ENCODE measurements at regions not wholly inside any gene's neighbourhood (a gene's known extent, or its start where the extent isn't known, plus 50 kb on each side); places are given as distances from the start of the nearest gene placed in this dataset.

DNA sequence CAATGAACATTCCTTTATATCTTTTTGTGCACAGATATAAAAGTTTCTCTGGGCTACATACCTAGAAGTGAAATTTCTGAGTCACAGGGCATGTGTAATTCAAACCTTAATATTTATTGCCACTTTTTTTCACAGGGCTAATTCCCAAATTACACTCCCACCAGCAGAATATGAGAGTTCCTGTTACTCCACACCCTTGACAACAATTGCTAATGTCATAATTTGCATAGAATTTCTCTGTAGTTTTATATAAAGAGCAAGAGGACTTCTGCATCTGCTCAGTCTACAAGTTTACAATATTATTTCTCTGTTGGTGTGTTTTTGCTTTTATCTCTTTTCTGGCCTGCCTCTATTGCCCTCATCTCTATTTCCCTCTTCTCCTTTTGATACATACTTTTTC lies 518.5 kb downstream of the ZNF608 start:
- no peak overlapping the region for H3K4me2 ChIP-seq (ENCODE audit: insufficient read depth, insufficient read length, low read length)
- no peaks in the 10 kb centered on the region for H3K9me3 ChIP-seq (ENCODE audit: control insufficient read depth, low read depth, low read length)
- Mint-ChIP-seq H3K4me1 (peaks cover 14 to 21% of the 10 kb centered on the region in 2 experiments), H3K36me3 (ENCODE audit: insufficient read depth in 1 of 3, low read depth in 3 of 3) (peaks cover 9 to 39% (median 13%) of the 10 kb centered on the region in 3 experiments), H3K27ac (no peak overlapping the region; a peak in 1 of 7 replicates), H3K27me3 (ENCODE audit: low read depth) (no peaks in the 10 kb centered on the region), H3K9me3 (peaks cover 17 to 19% of the 10 kb centered on the region in 2 experiments), H3K4me3 (no peak overlapping the region)
- H3K27ac ChIP-seq (ENCODE audit: insufficient read length, low read depth, low read length) = no peak overlapping the region
- H2BK12ac ChIP-seq (ENCODE audit: insufficient read length, low read depth, low read length) = no peak overlapping the region
- no peak overlapping the region for H2AFZ ChIP-seq (ENCODE audit: low read length)
- no peak overlapping the region for H3K4ac ChIP-seq (ENCODE audit: low read depth, low read length)
- TF ChIP-seq, protein P1, sequence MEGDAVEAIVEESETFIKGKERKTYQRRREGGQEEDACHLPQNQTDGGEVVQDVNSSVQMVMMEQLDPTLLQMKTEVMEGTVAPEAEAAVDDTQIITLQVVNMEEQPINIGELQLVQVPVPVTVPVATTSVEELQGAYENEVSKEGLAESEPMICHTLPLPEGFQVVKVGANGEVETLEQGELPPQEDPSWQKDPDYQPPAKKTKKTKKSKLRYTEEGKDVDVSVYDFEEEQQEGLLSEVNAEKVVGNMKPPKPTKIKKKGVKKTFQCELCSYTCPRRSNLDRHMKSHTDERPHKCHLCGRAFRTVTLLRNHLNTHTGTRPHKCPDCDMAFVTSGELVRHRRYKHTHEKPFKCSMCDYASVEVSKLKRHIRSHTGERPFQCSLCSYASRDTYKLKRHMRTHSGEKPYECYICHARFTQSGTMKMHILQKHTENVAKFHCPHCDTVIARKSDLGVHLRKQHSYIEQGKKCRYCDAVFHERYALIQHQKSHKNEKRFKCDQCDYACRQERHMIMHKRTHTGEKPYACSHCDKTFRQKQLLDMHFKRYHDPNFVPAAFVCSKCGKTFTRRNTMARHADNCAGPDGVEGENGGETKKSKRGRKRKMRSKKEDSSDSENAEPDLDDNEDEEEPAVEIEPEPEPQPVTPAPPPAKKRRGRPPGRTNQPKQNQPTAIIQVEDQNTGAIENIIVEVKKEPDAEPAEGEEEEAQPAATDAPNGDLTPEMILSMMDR (conservative IDR thresholded peaks at IDR 0.05) = no peak
- H3K14ac ChIP-seq (ENCODE audit: insufficient read depth, low read length) = no peak overlapping the region
- H2AK5ac ChIP-seq (ENCODE audit: insufficient read length, low read length) = no peak overlapping the region
- H4K8ac ChIP-seq (replicated peaks; ENCODE audit: insufficient read length, low read depth, low read length) = no peak overlapping the region
- H3K23me2 ChIP-seq (ENCODE audit: insufficient read length, low read depth, low read length, poor library complexity, severe bottlenecking) = no peaks in the 10 kb centered on the region
- H3K79me1 ChIP-seq (ENCODE audit: insufficient read depth, low read depth, low read length, poor library complexity, severe bottlenecking) = no peaks in the 10 kb centered on the region
- no peak overlapping the region for H3K23ac ChIP-seq (ENCODE audit: insufficient read length, low read depth, low read length)
- no peak overlapping the region for H3K9ac ChIP-seq (ENCODE audit: extremely low read depth, insufficient read length, low read length)
- H3K18ac ChIP-seq (ENCODE audit: insufficient read length, low read depth, low read length) = no peak overlapping the region
- no peak overlapping the region for H4K91ac ChIP-seq (ENCODE audit: insufficient read length, low read depth, low read length)
- H3K27me3 ChIP-seq (ENCODE audit: insufficient read depth, low read length) = no peaks in the 10 kb centered on the region
- H2BK5ac ChIP-seq (ENCODE audit: insufficient read length, low read length) = no peak overlapping the region
- no peak overlapping the region for H3T11ph ChIP-seq (ENCODE audit: low read length)
- H3K79me2 ChIP-seq (ENCODE audit: insufficient read depth, low read length) = no peaks in the 10 kb centered on the region
- H3K56ac ChIP-seq (ENCODE audit: insufficient read length, low read depth, low read length) = no peak overlapping the region
- no peak for DNase-seq
- H4K5ac ChIP-seq (ENCODE audit: insufficient read length, low read depth, low read length) = no peak overlapping the region
- H4K20me1 ChIP-seq (ENCODE audit: control insufficient read depth, insufficient read depth, insufficient read length) = no peaks in the 10 kb centered on the region
- H2BK20ac ChIP-seq (ENCODE audit: low read depth, low read length, poor library complexity, severe bottlenecking) = no peak overlapping the region
- H3K4me1 ChIP-seq (ENCODE audit: insufficient read depth, low read length) = no peaks in the 10 kb centered on the region
- H2BK15ac ChIP-seq (ENCODE audit: low read depth, low read length) = no peak overlapping the region
- no peak overlapping the region for H2BK120ac ChIP-seq (ENCODE audit: low read depth, low read length, poor library complexity, severe bottlenecking)
